ENCODE measurements at regions not wholly inside any gene's neighbourhood (a gene's known extent, or its start where the extent isn't known, plus 50 kb on each side); places are given as distances from the start of the nearest gene placed in this dataset.
"Not testable (repeated sequence)": the region's sequence is repeated elsewhere in the genome, so short reads cannot be mapped to it uniquely, and the experiment has no call there.

- Histone ChIP-seq H3K36me3 (no peaks in the 10 kb centered on the region), H3K27me3 (no peaks in the 10 kb centered on the region), H3K27ac (no peak overlapping the region), H3K9me3 (peaks cover 0 to 41% (median 23%) of the 10 kb centered on the region in 12 donors), H3K4me3 (no peak overlapping the region), H3K4me1 (no peaks in the 10 kb centered on the region)
- intact Hi-C loops (cut with DNase I), result no loop called here
- ATAC-seq (no peak), DNase-seq (no peak)
- TF ChIP-seq CTCF (IDR thresholded peaks at IDR 0.05) (no peak), POLR2A (IDR thresholded peaks at IDR 0.05) (no peak)
These were observed 123.5 kb downstream of the PRL start for GRCh38 chr6:22173311-22173710.

GRCh38 chr6:22180250-22180649 is 116.6 kb downstream of the PRL start:
- intact Hi-C loops (cut with DNase I); H3K27ac ChIP-seq; H3K4me1 ChIP-seq; H3K27me3 ChIP-seq; ATAC-seq; H3K4me3 ChIP-seq; DNase-seq; H3K36me3 ChIP-seq: not testable (repeated sequence)
- peaks cover 0 to 40% (median 14%) of the 10 kb centered on the region in 12 donors for H3K9me3 ChIP-seq
- 81 to 89% (median 86%) methylated on average over 15 to 20 of the region's 20 CpGs for WGBS, 4 donors

- H3K27ac ChIP-seq, result no peak overlapping the region
- peaks cover 0 to 8% (median 0%) of the 10 kb centered on the region in 9 donors for H3K36me3 ChIP-seq
- intact Hi-C loops (cut with DNase I), result no loop called here
- no peaks in the 10 kb centered on the region for H3K4me1 ChIP-seq
- H3K9me3 ChIP-seq, result peaks cover 0 to 40% (median 16%) of the 10 kb centered on the region in 12 donors
- no peaks in the 10 kb centered on the region for H3K27me3 ChIP-seq
- DNase-seq (no peak), ATAC-seq (no peak)
- H3K4me3 ChIP-seq, result no peak overlapping the region
- TF ChIP-seq POLR2A (IDR thresholded peaks at IDR 0.05) (no peak), CTCF (IDR thresholded peaks at IDR 0.05) (no peak)
These were observed 112.5 kb downstream of the PRL start for GRCh38 chr6:22184371-22184770.

- intact Hi-C loops (cut with DNase I), result no loop called here
- 85 to 92% (median 90%) methylated on average over 6 of the region's 6 CpGs for WGBS, 4 donors
- peaks cover 0 to 7% (median under 1%) of the 10 kb centered on the region in 12 donors for H3K9me3 ChIP-seq
- H3K4me3 ChIP-seq, result no peak overlapping the region
- no peaks in the 10 kb centered on the region for H3K36me3 ChIP-seq
- H3K27ac ChIP-seq, result no peak overlapping the region
- H3K27me3 ChIP-seq, result no peaks in the 10 kb centered on the region
- DNase-seq, result no peak
- TF ChIP-seq POLR2A (IDR thresholded peaks at IDR 0.05), result no peak
- TF ChIP-seq CTCF (IDR thresholded peaks at IDR 0.05), result no peak
- H3K4me1 ChIP-seq, result no peaks in the 10 kb centered on the region
- no peak for ATAC-seq
These were observed 106.9 kb downstream of the PRL start for GRCh38 chr6:22189946-22190345.

- H3K27me3 ChIP-seq, result no peaks in the 10 kb centered on the region
- no peak for ATAC-seq
- TF ChIP-seq POLR2A (IDR thresholded peaks at IDR 0.05) (no peak), CTCF (IDR thresholded peaks at IDR 0.05) (no peak)
- no peaks in the 10 kb centered on the region for H3K4me1 ChIP-seq
- H3K36me3 ChIP-seq, result no peaks in the 10 kb centered on the region
- intact Hi-C loops (cut with DNase I), result no loop called here
- WGBS, 4 donors, result 85 to 90% (median 89%) methylated on average over 3 of the region's 3 CpGs
- no peak overlapping the region for H3K27ac ChIP-seq
- H3K9me3 ChIP-seq, result no peaks in the 10 kb centered on the region
- no peak overlapping the region for H3K4me3 ChIP-seq
- DNase-seq, result no peak
These were observed 102.5 kb downstream of the PRL start for GRCh38 chr6:22194188-22194921.

Measured in heart left ventricle (tissue), 16 donors.